ENCODE measurements at regions not wholly inside any gene's neighbourhood (a gene's known extent, or its start where the extent isn't known, plus 50 kb on each side); places are given as distances from the start of the nearest gene placed in this dataset.

GRCh38 chr4:23991444-23991843, 101.6 kb upstream of the PPARGC1A start:
- no peaks in the 10 kb centered on the region for H3K9me3 Mint-ChIP-seq (ENCODE audit: low read depth)
- H3K36me3 Mint-ChIP-seq (ENCODE audit: low read depth): peaks cover 4% of the 10 kb centered on the region
- no peak overlapping the region for H3K27ac Mint-ChIP-seq (ENCODE audit: unreplicated experiment)
- TF ChIP-seq, protein P1, sequence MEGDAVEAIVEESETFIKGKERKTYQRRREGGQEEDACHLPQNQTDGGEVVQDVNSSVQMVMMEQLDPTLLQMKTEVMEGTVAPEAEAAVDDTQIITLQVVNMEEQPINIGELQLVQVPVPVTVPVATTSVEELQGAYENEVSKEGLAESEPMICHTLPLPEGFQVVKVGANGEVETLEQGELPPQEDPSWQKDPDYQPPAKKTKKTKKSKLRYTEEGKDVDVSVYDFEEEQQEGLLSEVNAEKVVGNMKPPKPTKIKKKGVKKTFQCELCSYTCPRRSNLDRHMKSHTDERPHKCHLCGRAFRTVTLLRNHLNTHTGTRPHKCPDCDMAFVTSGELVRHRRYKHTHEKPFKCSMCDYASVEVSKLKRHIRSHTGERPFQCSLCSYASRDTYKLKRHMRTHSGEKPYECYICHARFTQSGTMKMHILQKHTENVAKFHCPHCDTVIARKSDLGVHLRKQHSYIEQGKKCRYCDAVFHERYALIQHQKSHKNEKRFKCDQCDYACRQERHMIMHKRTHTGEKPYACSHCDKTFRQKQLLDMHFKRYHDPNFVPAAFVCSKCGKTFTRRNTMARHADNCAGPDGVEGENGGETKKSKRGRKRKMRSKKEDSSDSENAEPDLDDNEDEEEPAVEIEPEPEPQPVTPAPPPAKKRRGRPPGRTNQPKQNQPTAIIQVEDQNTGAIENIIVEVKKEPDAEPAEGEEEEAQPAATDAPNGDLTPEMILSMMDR (IDR thresholded peaks at IDR 0.05): no peak
- H3K27me3 Mint-ChIP-seq (ENCODE audit: low read depth): peaks cover 12% of the 10 kb centered on the region
- peaks cover 3% of the 10 kb centered on the region for H3K4me1 Mint-ChIP-seq (ENCODE audit: low read depth)
- no peak overlapping the region for H3K4me3 Mint-ChIP-seq (ENCODE audit: unreplicated experiment)
- no peak for DNase-seq (ENCODE audit: low spot score)

- Mint-ChIP-seq H3K27ac (ENCODE audit: unreplicated experiment) (no peak overlapping the region), H3K4me1 (ENCODE audit: low read depth) (peaks cover 8% of the 10 kb centered on the region), H3K27me3 (ENCODE audit: low read depth) (peaks cover 3% of the 10 kb centered on the region), H3K36me3 (ENCODE audit: low read depth) (peaks cover 4% of the 10 kb centered on the region), H3K4me3 (ENCODE audit: unreplicated experiment) (no peak overlapping the region), H3K9me3 (ENCODE audit: low read depth) (no peaks in the 10 kb centered on the region)
- DNase-seq (ENCODE audit: low spot score): no peak
- TF ChIP-seq, protein P1 (IDR thresholded peaks at IDR 0.05): no peak
Observed at GRCh38 chr4:23986270-23986669, 96.4 kb upstream of the PPARGC1A start.

GRCh38 chr4:23981328-23981727, 91.5 kb upstream of the PPARGC1A start:
- DNase-seq (ENCODE audit: low spot score): no peak
- Mint-ChIP-seq H3K27ac (ENCODE audit: unreplicated experiment) (no peak overlapping the region), H3K4me1 (ENCODE audit: low read depth) (peaks cover 16% of the 10 kb centered on the region), H3K4me3 (ENCODE audit: unreplicated experiment) (no peak overlapping the region), H3K36me3 (ENCODE audit: low read depth) (no peaks in the 10 kb centered on the region), H3K9me3 (ENCODE audit: low read depth) (no peaks in the 10 kb centered on the region), H3K27me3 (ENCODE audit: low read depth) (no peaks in the 10 kb centered on the region)
- TF ChIP-seq, protein P1 (IDR thresholded peaks at IDR 0.05): no peak

GRCh38 chr4:23979534-23979933, 89.7 kb upstream of the PPARGC1A start:
- DNase-seq (ENCODE audit: low spot score): no peak
- Mint-ChIP-seq H3K4me3 (ENCODE audit: unreplicated experiment) (no peak overlapping the region), H3K27me3 (ENCODE audit: low read depth) (no peaks in the 10 kb centered on the region), H3K4me1 (ENCODE audit: low read depth) (peaks cover 16% of the 10 kb centered on the region), H3K27ac (ENCODE audit: unreplicated experiment) (no peak overlapping the region), H3K9me3 (ENCODE audit: low read depth) (no peaks in the 10 kb centered on the region), H3K36me3 (ENCODE audit: low read depth) (no peaks in the 10 kb centered on the region)
- TF ChIP-seq, protein P1 (IDR thresholded peaks at IDR 0.05): no peak

DNA sequence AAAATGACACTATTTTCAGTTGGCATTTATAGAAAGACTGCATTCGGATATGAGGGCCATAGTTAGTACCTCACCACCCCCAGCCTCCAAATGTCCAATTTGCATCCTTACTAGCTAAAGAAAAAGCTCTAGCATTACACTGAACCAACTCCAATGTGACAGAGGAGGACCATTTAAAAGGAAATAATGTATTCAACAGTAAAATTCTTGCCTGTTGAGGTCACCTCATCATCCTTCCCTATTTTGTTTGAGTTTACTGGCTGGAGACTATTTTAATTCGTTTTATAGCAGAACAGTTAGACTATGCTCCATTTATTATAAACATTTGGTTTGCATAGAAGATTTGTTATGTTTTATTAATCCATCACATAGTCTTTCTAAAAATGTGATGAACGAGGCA, 88.2 kb upstream of the PPARGC1A start:
- Mint-ChIP-seq H3K27me3 (ENCODE audit: low read depth) (no peaks in the 10 kb centered on the region), H3K9me3 (ENCODE audit: low read depth) (no peaks in the 10 kb centered on the region), H3K27ac (ENCODE audit: unreplicated experiment) (no peak overlapping the region), H3K4me3 (ENCODE audit: unreplicated experiment) (no peak overlapping the region), H3K4me1 (ENCODE audit: low read depth) (peaks cover 16% of the 10 kb centered on the region), H3K36me3 (ENCODE audit: low read depth) (no peaks in the 10 kb centered on the region)
- DNase-seq (ENCODE audit: low spot score): no peak
- TF ChIP-seq, protein P1 (IDR thresholded peaks at IDR 0.05): no peak

Measured in chondrocyte (in vitro differentiated cells).